GM23338 (cell line): ENCODE measurements at regions not wholly inside any gene's neighbourhood (a gene's known extent, or its start where the extent isn't known, plus 50 kb on each side); places are given as distances from the start of the nearest gene placed in this dataset.

Experiments used
- ATAC-seq: fragments of 200-7000 bp; cut with Tn5 transposase; 3 replicates; pipeline ENCODE4 v1.9.1; 2020
- DNase-seq: peaks from one replicate; pipeline ENCODE4 v3.0.0-alpha.2; 2015; ENCODE audit warnings: low spot score
- H2AFZ ChIP-seq: fragments of 200-600 bp; sonication (generic); 2 replicates; pipeline ENCODE4 v1.8.0; 2016; ENCODE audit warnings: antibody characterized with exemption, mild to moderate bottlenecking, moderate library complexity
- H3F3A ChIP-seq: fragments of 200-600 bp; sonication (generic); replicated peaks from 2 replicates; pipeline ENCODE4 v1.8.0; 2017; ENCODE audit warnings: antibody characterized with exemption, mixed run types, low read depth
- H3K27ac ChIP-seq: fragments of 200-600 bp; sonication (generic); 2 replicates; pipeline ENCODE4 v1.6.1; 2016; ENCODE audit warnings: low read depth
- H3K27me3 ChIP-seq: fragments of 200-600 bp; sonication (generic); 2 replicates; pipeline ENCODE4 v1.8.0; 2016; ENCODE audit warnings: mild to moderate bottlenecking, mixed run types, moderate library complexity; ENCODE audit not compliant: insufficient read depth
- H3K36me3 ChIP-seq: fragments of 200-600 bp; sonication (generic); 2 replicates; pipeline ENCODE4 v1.8.0; 2016; ENCODE audit warnings: mild to moderate bottlenecking; ENCODE audit not compliant: insufficient read depth
- H3K4me1 ChIP-seq: fragments of 200-600 bp; sonication (generic); 2 replicates; pipeline ENCODE4 v1.8.0; 2016; ENCODE audit warnings: mild to moderate bottlenecking, moderate library complexity; ENCODE audit not compliant: insufficient read depth
- H3K4me2 ChIP-seq: fragments of 200-600 bp; sonication (generic); 2 replicates; pipeline ENCODE4 v1.7.1; 2017; ENCODE audit warnings: mixed run types
- H3K4me3 ChIP-seq: fragments of 200-600 bp; sonication (generic); 2 replicates; pipeline ENCODE4 v1.6.1; 2016; ENCODE audit warnings: mixed run types
- H3K79me2 ChIP-seq: fragments of 200-600 bp; sonication (generic); replicated peaks from 2 replicates; pipeline ENCODE4 v1.8.0; 2017; ENCODE audit warnings: mild to moderate bottlenecking; ENCODE audit not compliant: insufficient read depth
- H3K9me2 ChIP-seq: fragments of 200-600 bp; sonication (generic); 2 replicates; pipeline ENCODE4 v1.8.0; 2017; ENCODE audit not compliant: insufficient read depth
- H4K20me1 ChIP-seq: fragments of 200-600 bp; sonication (generic); replicated peaks from 2 replicates; pipeline ENCODE4 v1.8.0; 2017; ENCODE audit warnings: mild to moderate bottlenecking; ENCODE audit not compliant: insufficient read depth
- H3K27ac Mint-ChIP-seq: 2 replicates; pipeline ENCODE4 v1.8.0; 2020; ENCODE audit warnings: inconsistent platforms, mild to moderate bottlenecking, moderate library complexity, mixed read lengths
- H3K27me3 Mint-ChIP-seq: 3 replicates; pipeline ENCODE4 v1.8.0; 2022; ENCODE audit warnings: low read depth, mild to moderate bottlenecking, moderate library complexity, mixed read lengths, inconsistent platforms; ENCODE audit not compliant: insufficient read depth, poor library complexity
- H3K36me3 Mint-ChIP-seq: 3 replicates; pipeline ENCODE4 v1.8.0; 2021; ENCODE audit warnings: low read depth, mild to moderate bottlenecking, inconsistent platforms, moderate library complexity, mixed read lengths
- H3K4me1 Mint-ChIP-seq: 3 replicates; pipeline ENCODE4 v1.8.0; 2020; ENCODE audit warnings: mild to moderate bottlenecking, inconsistent platforms, mixed read lengths
- H3K4me3 Mint-ChIP-seq: 3 replicates; pipeline ENCODE4 v1.8.0; 2021; ENCODE audit warnings: moderate library complexity, mild to moderate bottlenecking, inconsistent platforms, mixed read lengths
- H3K9me3 Mint-ChIP-seq: 3 replicates; pipeline ENCODE4 v1.8.0; 2020; ENCODE audit warnings: moderate library complexity, mild to moderate bottlenecking, inconsistent platforms, mixed read lengths
- CREB1 ChIP-seq: fragments of 250-450 bp; sonication (Bioruptor Pico); IDR thresholded peaks from 2 replicates; pipeline ENCODE4 v1.5.0; 2020; ENCODE audit warnings: low read depth, mild to moderate bottlenecking, moderate library complexity
- EZH2 ChIP-seq: fragments of 200-600 bp; sonication (generic); IDR thresholded peaks from one replicate; pipeline ENCODE4 v1.8.0; 2017; ENCODE audit warnings: antibody characterized with exemption, mild to moderate bottlenecking, low read depth; ENCODE audit not compliant: unreplicated experiment
- EZH2phosphoT487 ChIP-seq: fragments of 200-600 bp; sonication (generic); IDR thresholded peaks from one replicate; pipeline ENCODE4 v1.8.1; 2018; ENCODE audit warnings: antibody characterized with exemption; ENCODE audit not compliant: unreplicated experiment
- JUNB ChIP-seq: IDR thresholded peaks from one replicate; pipeline ENCODE4 v1.6.1; 2016; ENCODE audit warnings: antibody characterized with exemption; ENCODE audit not compliant: unreplicated experiment
- NANOG ChIP-seq: IDR thresholded peaks from 2 replicates; pipeline ENCODE4 v1.6.1; 2016; ENCODE audit warnings: antibody characterized with exemption, borderline replicate concordance
- POLR2AphosphoS5 ChIP-seq: IDR thresholded peaks from 2 replicates; pipeline ENCODE4 v1.6.1; 2016; ENCODE audit warnings: antibody characterized with exemption, low read depth
- STAT1 ChIP-seq: IDR thresholded peaks from one replicate; pipeline ENCODE4 v1.6.1; 2016; ENCODE audit warnings: antibody characterized with exemption; ENCODE audit not compliant: unreplicated experiment
- ZNF114 ChIP-seq: fragments of 250-450 bp; sonication (Bioruptor Pico); IDR thresholded peaks from 2 replicates; pipeline ENCODE4 v1.5.0; 2020; ENCODE audit warnings: mild to moderate bottlenecking, moderate library complexity
- ZNF331 ChIP-seq: fragments of 250-450 bp; sonication (Bioruptor Pico); IDR thresholded peaks from 2 replicates; pipeline ENCODE4 v1.5.0; 2020; ENCODE audit warnings: low read depth, mild to moderate bottlenecking, moderate library complexity
- TF ChIP-seq, protein P1 (sequence below): fragments of 250-450 bp; sonication (Bioruptor Pico); IDR thresholded peaks from 2 replicates; pipeline ENCODE4 v1.5.0; 2020; ENCODE audit warnings: mild to moderate bottlenecking, moderate library complexity
- TF ChIP-seq, protein P2 (sequence below): IDR thresholded peaks from one replicate; pipeline ENCODE4 v1.6.1; 2018; ENCODE audit warnings: antibody characterized with exemption; ENCODE audit not compliant: unreplicated experiment
- TF ChIP-seq, protein P3 (sequence below), 2 experiments: fragments of 200-600 bp in 1 of 2; sonication (generic) in 1 of 2; conservative IDR thresholded peaks; 2 replicates each; pipeline versions ENCODE4 v1.5.1 to v1.6.1; 2016 to 2017; ENCODE audit warnings: antibody characterized with exemption in 2 of 2, low read depth in 2 of 2, mild to moderate bottlenecking in 2 of 2, moderate library complexity in 1 of 2
- TF ChIP-seq, protein P4 (sequence below): IDR thresholded peaks from 2 replicates; pipeline ENCODE4 v1.6.1; 2016; ENCODE audit warnings: antibody characterized with exemption

DNA sequence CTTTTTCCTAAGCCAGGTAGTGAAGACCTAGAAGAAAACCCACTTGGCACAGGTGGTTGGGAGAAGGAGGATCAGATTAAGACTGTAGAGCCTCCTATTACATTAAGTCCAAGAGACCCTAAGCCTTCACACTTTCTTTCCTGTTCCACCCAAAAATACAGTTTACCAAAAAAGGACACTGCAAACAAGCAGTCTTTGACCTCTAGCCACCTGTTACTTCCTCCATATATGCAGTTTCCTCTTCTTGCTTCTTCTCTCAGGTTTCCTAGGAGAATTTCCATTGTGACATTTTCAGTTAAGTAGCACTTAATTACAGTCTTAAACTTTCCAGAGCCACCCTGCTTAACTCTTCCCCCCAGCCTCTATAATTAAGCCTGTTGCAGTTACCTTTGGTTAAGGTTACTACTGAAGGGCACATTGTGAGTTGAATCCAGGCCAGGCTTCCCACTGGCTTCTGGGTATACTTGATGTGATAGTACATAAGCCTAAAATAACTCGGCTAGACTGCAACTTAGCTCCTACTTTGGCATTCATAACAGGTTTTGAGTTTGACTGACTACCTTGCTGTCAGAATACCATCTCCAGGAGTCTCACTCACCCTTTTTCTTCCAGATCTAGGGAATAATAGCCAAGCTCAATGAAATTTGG lies 114.2 kb upstream of the UMPS start:
- H3K27ac ChIP-seq, result no peak overlapping the region
- H3F3A ChIP-seq, result no peaks in the 10 kb centered on the region
- H3K9me3 Mint-ChIP-seq, result no peaks in the 10 kb centered on the region
- TF ChIP-seq NANOG (no peak), STAT1 (no peak), EZH2phosphoT487 (no peak), POLR2AphosphoS5 (no peak), CREB1 (no peak), ZNF331 (CRISPR knock-in tag) (no peak), EZH2 (no peak), ZNF114 (CRISPR knock-in tag) (no peak), JUNB (no peak)
- TF ChIP-seq, protein P1, sequence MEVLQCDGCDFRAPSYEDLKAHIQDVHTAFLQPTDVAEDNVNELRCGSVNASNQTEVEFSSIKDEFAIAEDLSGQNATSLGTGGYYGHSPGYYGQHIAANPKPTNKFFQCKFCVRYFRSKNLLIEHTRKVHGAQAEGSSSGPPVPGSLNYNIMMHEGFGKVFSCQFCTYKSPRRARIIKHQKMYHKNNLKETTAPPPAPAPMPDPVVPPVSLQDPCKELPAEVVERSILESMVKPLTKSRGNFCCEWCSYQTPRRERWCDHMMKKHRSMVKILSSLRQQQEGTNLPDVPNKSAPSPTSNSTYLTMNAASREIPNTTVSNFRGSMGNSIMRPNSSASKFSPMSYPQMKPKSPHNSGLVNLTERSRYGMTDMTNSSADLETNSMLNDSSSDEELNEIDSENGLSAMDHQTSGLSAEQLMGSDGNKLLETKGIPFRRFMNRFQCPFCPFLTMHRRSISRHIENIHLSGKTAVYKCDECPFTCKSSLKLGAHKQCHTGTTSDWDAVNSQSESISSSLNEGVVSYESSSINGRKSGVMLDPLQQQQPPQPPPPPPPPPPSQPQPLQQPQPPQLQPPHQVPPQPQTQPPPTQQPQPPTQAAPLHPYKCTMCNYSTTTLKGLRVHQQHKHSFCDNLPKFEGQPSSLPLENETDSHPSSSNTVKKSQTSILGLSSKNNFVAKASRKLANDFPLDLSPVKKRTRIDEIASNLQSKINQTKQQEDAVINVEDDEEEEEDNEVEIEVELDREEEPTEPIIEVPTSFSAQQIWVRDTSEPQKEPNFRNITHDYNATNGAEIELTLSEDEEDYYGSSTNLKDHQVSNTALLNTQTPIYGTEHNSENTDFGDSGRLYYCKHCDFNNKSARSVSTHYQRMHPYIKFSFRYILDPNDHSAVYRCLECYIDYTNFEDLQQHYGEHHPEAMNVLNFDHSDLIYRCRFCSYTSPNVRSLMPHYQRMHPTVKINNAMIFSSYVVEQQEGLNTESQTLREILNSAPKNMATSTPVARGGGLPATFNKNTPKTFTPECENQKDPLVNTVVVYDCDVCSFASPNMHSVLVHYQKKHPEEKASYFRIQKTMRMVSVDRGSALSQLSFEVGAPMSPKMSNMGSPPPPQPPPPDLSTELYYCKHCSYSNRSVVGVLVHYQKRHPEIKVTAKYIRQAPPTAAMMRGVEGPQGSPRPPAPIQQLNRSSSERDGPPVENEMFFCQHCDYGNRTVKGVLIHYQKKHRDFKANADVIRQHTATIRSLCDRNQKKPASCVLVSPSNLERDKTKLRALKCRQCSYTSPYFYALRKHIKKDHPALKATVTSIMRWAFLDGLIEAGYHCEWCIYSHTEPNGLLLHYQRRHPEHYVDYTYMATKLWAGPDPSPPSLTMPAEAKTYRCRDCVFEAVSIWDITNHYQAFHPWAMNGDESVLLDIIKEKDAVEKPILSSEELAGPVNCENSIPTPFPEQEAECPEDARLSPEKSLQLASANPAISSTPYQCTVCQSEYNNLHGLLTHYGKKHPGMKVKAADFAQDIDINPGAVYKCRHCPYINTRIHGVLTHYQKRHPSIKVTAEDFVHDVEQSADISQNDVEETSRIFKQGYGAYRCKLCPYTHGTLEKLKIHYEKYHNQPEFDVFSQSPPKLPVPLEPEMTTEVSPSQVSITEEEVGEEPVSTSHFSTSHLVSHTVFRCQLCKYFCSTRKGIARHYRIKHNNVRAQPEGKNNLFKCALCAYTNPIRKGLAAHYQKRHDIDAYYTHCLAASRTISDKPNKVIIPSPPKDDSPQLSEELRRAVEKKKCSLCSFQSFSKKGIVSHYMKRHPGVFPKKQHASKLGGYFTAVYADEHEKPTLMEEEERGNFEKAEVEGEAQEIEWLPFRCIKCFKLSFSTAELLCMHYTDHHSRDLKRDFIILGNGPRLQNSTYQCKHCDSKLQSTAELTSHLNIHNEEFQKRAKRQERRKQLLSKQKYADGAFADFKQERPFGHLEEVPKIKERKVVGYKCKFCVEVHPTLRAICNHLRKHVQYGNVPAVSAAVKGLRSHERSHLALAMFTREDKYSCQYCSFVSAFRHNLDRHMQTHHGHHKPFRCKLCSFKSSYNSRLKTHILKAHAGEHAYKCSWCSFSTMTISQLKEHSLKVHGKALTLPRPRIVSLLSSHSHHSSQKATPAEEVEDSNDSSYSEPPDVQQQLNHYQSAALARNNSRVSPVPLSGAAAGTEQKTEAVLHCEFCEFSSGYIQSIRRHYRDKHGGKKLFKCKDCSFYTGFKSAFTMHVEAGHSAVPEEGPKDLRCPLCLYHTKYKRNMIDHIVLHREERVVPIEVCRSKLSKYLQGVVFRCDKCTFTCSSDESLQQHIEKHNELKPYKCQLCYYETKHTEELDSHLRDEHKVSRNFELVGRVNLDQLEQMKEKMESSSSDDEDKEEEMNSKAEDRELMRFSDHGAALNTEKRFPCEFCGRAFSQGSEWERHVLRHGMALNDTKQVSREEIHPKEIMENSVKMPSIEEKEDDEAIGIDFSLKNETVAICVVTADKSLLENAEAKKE (CRISPR knock-in tag), result no peak
- TF ChIP-seq, protein P2, sequence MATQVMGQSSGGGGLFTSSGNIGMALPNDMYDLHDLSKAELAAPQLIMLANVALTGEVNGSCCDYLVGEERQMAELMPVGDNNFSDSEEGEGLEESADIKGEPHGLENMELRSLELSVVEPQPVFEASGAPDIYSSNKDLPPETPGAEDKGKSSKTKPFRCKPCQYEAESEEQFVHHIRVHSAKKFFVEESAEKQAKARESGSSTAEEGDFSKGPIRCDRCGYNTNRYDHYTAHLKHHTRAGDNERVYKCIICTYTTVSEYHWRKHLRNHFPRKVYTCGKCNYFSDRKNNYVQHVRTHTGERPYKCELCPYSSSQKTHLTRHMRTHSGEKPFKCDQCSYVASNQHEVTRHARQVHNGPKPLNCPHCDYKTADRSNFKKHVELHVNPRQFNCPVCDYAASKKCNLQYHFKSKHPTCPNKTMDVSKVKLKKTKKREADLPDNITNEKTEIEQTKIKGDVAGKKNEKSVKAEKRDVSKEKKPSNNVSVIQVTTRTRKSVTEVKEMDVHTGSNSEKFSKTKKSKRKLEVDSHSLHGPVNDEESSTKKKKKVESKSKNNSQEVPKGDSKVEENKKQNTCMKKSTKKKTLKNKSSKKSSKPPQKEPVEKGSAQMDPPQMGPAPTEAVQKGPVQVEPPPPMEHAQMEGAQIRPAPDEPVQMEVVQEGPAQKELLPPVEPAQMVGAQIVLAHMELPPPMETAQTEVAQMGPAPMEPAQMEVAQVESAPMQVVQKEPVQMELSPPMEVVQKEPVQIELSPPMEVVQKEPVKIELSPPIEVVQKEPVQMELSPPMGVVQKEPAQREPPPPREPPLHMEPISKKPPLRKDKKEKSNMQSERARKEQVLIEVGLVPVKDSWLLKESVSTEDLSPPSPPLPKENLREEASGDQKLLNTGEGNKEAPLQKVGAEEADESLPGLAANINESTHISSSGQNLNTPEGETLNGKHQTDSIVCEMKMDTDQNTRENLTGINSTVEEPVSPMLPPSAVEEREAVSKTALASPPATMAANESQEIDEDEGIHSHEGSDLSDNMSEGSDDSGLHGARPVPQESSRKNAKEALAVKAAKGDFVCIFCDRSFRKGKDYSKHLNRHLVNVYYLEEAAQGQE, result no peak
- TF ChIP-seq, protein P3, sequence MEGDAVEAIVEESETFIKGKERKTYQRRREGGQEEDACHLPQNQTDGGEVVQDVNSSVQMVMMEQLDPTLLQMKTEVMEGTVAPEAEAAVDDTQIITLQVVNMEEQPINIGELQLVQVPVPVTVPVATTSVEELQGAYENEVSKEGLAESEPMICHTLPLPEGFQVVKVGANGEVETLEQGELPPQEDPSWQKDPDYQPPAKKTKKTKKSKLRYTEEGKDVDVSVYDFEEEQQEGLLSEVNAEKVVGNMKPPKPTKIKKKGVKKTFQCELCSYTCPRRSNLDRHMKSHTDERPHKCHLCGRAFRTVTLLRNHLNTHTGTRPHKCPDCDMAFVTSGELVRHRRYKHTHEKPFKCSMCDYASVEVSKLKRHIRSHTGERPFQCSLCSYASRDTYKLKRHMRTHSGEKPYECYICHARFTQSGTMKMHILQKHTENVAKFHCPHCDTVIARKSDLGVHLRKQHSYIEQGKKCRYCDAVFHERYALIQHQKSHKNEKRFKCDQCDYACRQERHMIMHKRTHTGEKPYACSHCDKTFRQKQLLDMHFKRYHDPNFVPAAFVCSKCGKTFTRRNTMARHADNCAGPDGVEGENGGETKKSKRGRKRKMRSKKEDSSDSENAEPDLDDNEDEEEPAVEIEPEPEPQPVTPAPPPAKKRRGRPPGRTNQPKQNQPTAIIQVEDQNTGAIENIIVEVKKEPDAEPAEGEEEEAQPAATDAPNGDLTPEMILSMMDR (conservative IDR thresholded peaks at IDR 0.05; ENCODE audit: low read depth in 2 of 2), result no peak
- TF ChIP-seq, protein P4, sequence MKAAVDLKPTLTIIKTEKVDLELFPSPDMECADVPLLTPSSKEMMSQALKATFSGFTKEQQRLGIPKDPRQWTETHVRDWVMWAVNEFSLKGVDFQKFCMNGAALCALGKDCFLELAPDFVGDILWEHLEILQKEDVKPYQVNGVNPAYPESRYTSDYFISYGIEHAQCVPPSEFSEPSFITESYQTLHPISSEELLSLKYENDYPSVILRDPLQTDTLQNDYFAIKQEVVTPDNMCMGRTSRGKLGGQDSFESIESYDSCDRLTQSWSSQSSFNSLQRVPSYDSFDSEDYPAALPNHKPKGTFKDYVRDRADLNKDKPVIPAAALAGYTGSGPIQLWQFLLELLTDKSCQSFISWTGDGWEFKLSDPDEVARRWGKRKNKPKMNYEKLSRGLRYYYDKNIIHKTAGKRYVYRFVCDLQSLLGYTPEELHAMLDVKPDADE, result no peak
- 0 out of 2 replicates have a peak, but pooled peaks cover 5% of the 10 kb centered on the region for H4K20me1 ChIP-seq
- H3K9me2 ChIP-seq, result no peaks in the 10 kb centered on the region
- H3K36me3 ChIP-seq, result no peaks in the 10 kb centered on the region
- DNase-seq (no peak), ATAC-seq (no peak)
- H3K27ac Mint-ChIP-seq, result 0 out of 2 replicates have a peak overlapping the region, but pooled peaks have one; percentile 70
- H3K27me3 ChIP-seq, result no peaks in the 10 kb centered on the region
- H3K27me3 Mint-ChIP-seq, result peaks cover 3% of the 10 kb centered on the region
- H3K4me1 ChIP-seq, result 0 out of 2 replicates have a peak, but pooled peaks cover 4% of the 10 kb centered on the region
- no peak overlapping the region for H3K4me2 ChIP-seq
- H3K79me2 ChIP-seq, result no peaks in the 10 kb centered on the region
- H3K4me1 Mint-ChIP-seq, result peaks cover 12% of the 10 kb centered on the region; the same call in 2 of the 3 replicates
- H3K36me3 Mint-ChIP-seq, result no peaks in the 10 kb centered on the region
- no peak overlapping the region for H3K4me3 Mint-ChIP-seq
- H3K4me3 ChIP-seq, result no peak overlapping the region
- H2AFZ ChIP-seq, result no peak overlapping the region
